ENCODE measurements at regions not wholly inside any gene's neighbourhood (a gene's known extent, or its start where the extent isn't known, plus 50 kb on each side); places are given as distances from the start of the nearest gene placed in this dataset.

- Histone ChIP-seq H3K9me3 (ENCODE audit: control insufficient read depth, insufficient read depth, low read length) (no peaks in the 10 kb centered on the region), H3K27ac (ENCODE audit: low read length) (no peak overlapping the region), H3K36me3 (ENCODE audit: control insufficient read depth, insufficient read depth, low read length) (no peaks in the 10 kb centered on the region), H3K27me3 (ENCODE audit: control insufficient read depth, insufficient read depth, low read length) (no peaks in the 10 kb centered on the region), H3K4me3 (ENCODE audit: low read length) (no peak overlapping the region), H3K4me1 (ENCODE audit: control insufficient read depth, insufficient read depth, low read length) (no peaks in the 10 kb centered on the region)
- TF ChIP-seq CTCF (IDR thresholded peaks at IDR 0.05): no peak
- intact Hi-C loops (cut with micrococcal nuclease): no loop called here
- ATAC-seq: no peak
- DNase-seq: no peak
- Mint-ChIP-seq H3K4me1 (no peaks in the 10 kb centered on the region), H3K27me3 (ENCODE audit: low read depth in 2 of 2) (peaks cover 14 to 17% of the 10 kb centered on the region in 2 donors), H3K36me3 (no peaks in the 10 kb centered on the region), H3K4me3 (no peak overlapping the region), H3K9me3 (no peaks in the 10 kb centered on the region), H3K27ac (no peak overlapping the region)
- WGBS (ENCODE audit: insufficient coverage): 93% methylated on average over 2 of the region's 2 CpGs
These were observed 169.3 kb upstream of the FBXO11 start for GRCh38 chr2:48075631-48076030.

- Histone ChIP-seq H3K27me3 (ENCODE audit: control insufficient read depth, insufficient read depth, low read length) (no peaks in the 10 kb centered on the region), H3K4me3 (ENCODE audit: low read length) (no peak overlapping the region), H3K4me1 (ENCODE audit: control insufficient read depth, insufficient read depth, low read length) (no peaks in the 10 kb centered on the region), H3K36me3 (ENCODE audit: control insufficient read depth, insufficient read depth, low read length) (no peaks in the 10 kb centered on the region), H3K27ac (ENCODE audit: low read length) (no peak overlapping the region), H3K9me3 (ENCODE audit: control insufficient read depth, insufficient read depth, low read length) (no peaks in the 10 kb centered on the region)
- intact Hi-C loops (cut with micrococcal nuclease): no loop called here
- WGBS (ENCODE audit: insufficient coverage): 83% methylated on average over 6 of the region's 6 CpGs
- Mint-ChIP-seq H3K9me3 (no peaks in the 10 kb centered on the region), H3K4me3 (no peak overlapping the region), H3K27me3 (ENCODE audit: low read depth in 2 of 2) (peaks cover 0 to 5% of the 10 kb centered on the region in 2 donors), H3K27ac (no peak overlapping the region), H3K4me1 (no peaks in the 10 kb centered on the region), H3K36me3 (no peaks in the 10 kb centered on the region)
- DNase-seq (no peak), ATAC-seq (no peak)
- no peak for TF ChIP-seq CTCF (IDR thresholded peaks at IDR 0.05)
These were observed 174.4 kb upstream of the FBXO11 start for GRCh38 chr2:48080534-48081316.

GRCh38 chr2:48081317-48081628, 175.0 kb upstream of the FBXO11 start:
- Mint-ChIP-seq H3K27ac (no peak overlapping the region), H3K9me3 (no peaks in the 10 kb centered on the region), H3K36me3 (no peaks in the 10 kb centered on the region), H3K4me3 (no peak overlapping the region), H3K27me3 (ENCODE audit: low read depth in 2 of 2) (peaks cover 0 to 5% of the 10 kb centered on the region in 2 donors), H3K4me1 (no peaks in the 10 kb centered on the region)
- H3K27me3 ChIP-seq (ENCODE audit: control insufficient read depth, insufficient read depth, low read length): no peaks in the 10 kb centered on the region
- H3K9me3 ChIP-seq (ENCODE audit: control insufficient read depth, insufficient read depth, low read length): no peaks in the 10 kb centered on the region
- H3K4me3 ChIP-seq (ENCODE audit: low read length): no peak overlapping the region
- ATAC-seq (no peak), DNase-seq (no peak)
- H3K36me3 ChIP-seq (ENCODE audit: control insufficient read depth, insufficient read depth, low read length): no peaks in the 10 kb centered on the region
- intact Hi-C loops (cut with micrococcal nuclease): no loop called here
- TF ChIP-seq CTCF (IDR thresholded peaks at IDR 0.05): no peak
- H3K27ac ChIP-seq (ENCODE audit: low read length): no peak overlapping the region
- WGBS (ENCODE audit: insufficient coverage): 77% methylated on average over 7 of the region's 7 CpGs
- no peaks in the 10 kb centered on the region for H3K4me1 ChIP-seq (ENCODE audit: control insufficient read depth, insufficient read depth, low read length)

GRCh38 chr2:48085888-48086287, 179.6 kb upstream of the FBXO11 start:
- H3K4me1 ChIP-seq (ENCODE audit: control insufficient read depth, insufficient read depth, low read length): no peaks in the 10 kb centered on the region
- H3K9me3 Mint-ChIP-seq: no peaks in the 10 kb centered on the region
- no peak for TF ChIP-seq CTCF (IDR thresholded peaks at IDR 0.05)
- DNase-seq (no peak), ATAC-seq (no peak)
- intact Hi-C loops (cut with micrococcal nuclease): no loop called here
- H3K4me1 Mint-ChIP-seq: no peaks in the 10 kb centered on the region
- no peak overlapping the region for H3K27ac ChIP-seq (ENCODE audit: low read length)
- H3K4me3 ChIP-seq (ENCODE audit: low read length): no peak overlapping the region
- H3K36me3 ChIP-seq (ENCODE audit: control insufficient read depth, insufficient read depth, low read length): no peaks in the 10 kb centered on the region
- H3K36me3 Mint-ChIP-seq: no peaks in the 10 kb centered on the region
- H3K27me3 Mint-ChIP-seq (ENCODE audit: low read depth in 2 of 2): peaks cover 6 to 14% of the 10 kb centered on the region in 2 donors
- no peak overlapping the region for H3K4me3 Mint-ChIP-seq
- no peak overlapping the region for H3K27ac Mint-ChIP-seq
- H3K9me3 ChIP-seq (ENCODE audit: control insufficient read depth, insufficient read depth, low read length): no peaks in the 10 kb centered on the region
- WGBS (ENCODE audit: insufficient coverage): 78% methylated on average over 1 of the region's 1 CpG
- no peaks in the 10 kb centered on the region for H3K27me3 ChIP-seq (ENCODE audit: control insufficient read depth, insufficient read depth, low read length)

Data from natural killer cell (primary cell).